D721Med (cell line): ENCODE measurements at regions not wholly inside any gene's neighbourhood (a gene's known extent, or its start where the extent isn't known, plus 50 kb on each side); places are given as distances from the start of the nearest gene placed in this dataset.
"Not testable (repeated sequence)": the region's sequence is repeated elsewhere in the genome, so short reads cannot be mapped to it uniquely, and the experiment has no call there.

Experiments
- DNase-seq: peaks from one replicate; pipeline ENCODE4 v3.0.0; 2011; ENCODE audit warnings: low spot score; ENCODE audit not compliant: insufficient read length
- FAIRE-seq: peaks from 2 replicates; lab custom pipeline; 2011; peaks lifted over from hg19 to GRCh38; lab: Jason Lieb, UNC
- CTCF ChIP-seq: IDR thresholded peaks from 2 replicates; pipeline ENCODE4 v1.5.1; 2012; ENCODE audit warnings: mild to moderate bottlenecking, control low read depth; ENCODE audit not compliant: insufficient read depth; ENCODE audit errors: missing control alignments

GRCh38 chr7:153675131-153675530, 377.1 kb upstream of the DPP6 start:
- FAIRE-seq (no peak), DNase-seq (no peak)
- TF ChIP-seq CTCF = no peak

GRCh38 chr7:153682628-153683027, 369.6 kb upstream of the DPP6 start:
- no peak for FAIRE-seq
- no peak for TF ChIP-seq CTCF
- DNase-seq = no peak

GRCh38 chr7:153696242-153696641, 356.0 kb upstream of the DPP6 start:
- DNase-seq = no peak
- no peak for FAIRE-seq
- TF ChIP-seq CTCF = no peak

- DNase-seq = no peak
- FAIRE-seq = no peak
- TF ChIP-seq CTCF = no peak
Observed at GRCh38 chr7:153698046-153698445, 354.2 kb upstream of the DPP6 start.

- DNase-seq (no peak), FAIRE-seq (no peak)
- TF ChIP-seq CTCF = no peak
Observed at GRCh38 chr7:153701678-153702077, 350.5 kb upstream of the DPP6 start.

- FAIRE-seq, DNase-seq: not testable (repeated sequence)
Observed at GRCh38 chr7:153723892-153724291, 328.3 kb upstream of the DPP6 start.

GRCh38 chr7:153731504-153731903, 320.7 kb upstream of the DPP6 start:
- not testable (repeated sequence) for FAIRE-seq, DNase-seq

GRCh38 chr7:153743434-153743833, 308.8 kb upstream of the DPP6 start:
- not testable (repeated sequence) for FAIRE-seq, DNase-seq

GRCh38 chr7:153747969-153748368, 304.2 kb upstream of the DPP6 start:
- FAIRE-seq, DNase-seq: not testable (repeated sequence)

- not testable (repeated sequence) for FAIRE-seq, DNase-seq
Observed at GRCh38 chr7:153748885-153749284, 303.3 kb upstream of the DPP6 start.

GRCh38 chr7:153765869-153766268, 286.3 kb upstream of the DPP6 start:
- not testable (repeated sequence) for FAIRE-seq, DNase-seq

- not testable (repeated sequence) for DNase-seq, FAIRE-seq
Observed at GRCh38 chr7:153766926-153767325, 285.3 kb upstream of the DPP6 start.
